Adrenal gland (tissue), 9 donors: ENCODE measurements at regions not wholly inside any gene's neighbourhood (a gene's known extent, or its start where the extent isn't known, plus 50 kb on each side); places are given as distances from the start of the nearest gene placed in this dataset.

Experiments used
- DNase-seq, 7 donors: peaks; one replicate each; pipeline ENCODE4 v3.0.0-alpha.2; 2019 to 2020
- H3K27ac ChIP-seq, 5 donors: fragments of 200-600 bp; sonication (generic) in 4 of 5; 1 replicate in 3 of 5; 2 replicates in 2 of 5; pipeline versions ENCODE4 v1.5.1 to v1.8.0; 2016 to 2020; ENCODE audit warnings: mild to moderate bottlenecking in 1 of 5
- H3K27me3 ChIP-seq: fragments of 200-600 bp; 2 replicates; pipeline ENCODE4 v1.8.0; 2021
- H3K36me3 ChIP-seq, 2 donors: fragments of 200-600 bp; replicated peaks in 1 of 2; 1 replicate in 1 of 2; 2 replicates in 1 of 2; pipeline versions ENCODE4 v1.5.1 to v1.8.0; 2018 to 2022
- H3K4me1 ChIP-seq, 2 donors: fragments of 200-600 bp; replicated peaks in 1 of 2; 1 replicate in 1 of 2; 2 replicates in 1 of 2; pipeline versions ENCODE4 v1.5.1 to v1.8.0; 2018 to 2021
- H3K4me3 ChIP-seq, 4 donors: fragments of 200-600 bp; sonication (generic) in 3 of 4; one replicate each; pipeline ENCODE4 v1.5.1; 2016 to 2018
- H3K9me3 ChIP-seq, 3 donors: fragments of 200-600 bp; sonication (generic) in 1 of 3; replicated peaks in 1 of 3; 1 replicate in 2 of 3; 2 replicates in 1 of 3; pipeline versions ENCODE4 v1.5.1 to v1.8.0; 2016 to 2021
- POLR2A ChIP-seq, 2 donors: fragments of 450-650 bp; IDR thresholded peaks; one replicate each; pipeline ENCODE4 v1.6.1; 2017; ENCODE audit warnings: antibody characterized with exemption in 2 of 2, mild to moderate bottlenecking in 2 of 2, moderate library complexity in 1 of 2
- WGBS, 4 donors: extraction: QIAGEN DNeasy Blood & Tissue Kit in 2 of 4; methylation state at CpG; one replicate each; pipeline versions ENCODE4 v1.1.5 to v1.1.7; 2013 to 2017; 5-methylcytosine and 5-hydroxymethylcytosine counted together
- intact Hi-C, 2 donors: fragments of 100-400 bp; cut with DNase I; formaldehyde crosslinking; loops; one replicate each; pipeline versions ENCODE4 v1.14.1 to v1.15.0; 2022 to 2023
- TF ChIP-seq, protein P1 (sequence below), 6 experiments: fragments of 450-650 bp in 4 of 6; fragments of 200-600 bp in 2 of 6; sonication (generic) in 1 of 6; IDR thresholded peaks; 1 replicate in 5 of 6; 2 replicates in 1 of 6; pipeline versions ENCODE4 v1.5.1 to v1.8.0; 2016 to 2021; ENCODE audit warnings: antibody characterized with exemption in 6 of 6, mild to moderate bottlenecking in 2 of 6, moderate library complexity in 1 of 6
- donor health status: healthy with polysubstance abuse.
- donor health status: Bipolar disorder and iron deficiency.
- donor health status: DM: yes; HTN: yes; CAD: no.
- donor health status: DM: no; HTN: no; CAD: no.
- donor health status: DM: no; HTN: no; CAD: no.

DNA sequence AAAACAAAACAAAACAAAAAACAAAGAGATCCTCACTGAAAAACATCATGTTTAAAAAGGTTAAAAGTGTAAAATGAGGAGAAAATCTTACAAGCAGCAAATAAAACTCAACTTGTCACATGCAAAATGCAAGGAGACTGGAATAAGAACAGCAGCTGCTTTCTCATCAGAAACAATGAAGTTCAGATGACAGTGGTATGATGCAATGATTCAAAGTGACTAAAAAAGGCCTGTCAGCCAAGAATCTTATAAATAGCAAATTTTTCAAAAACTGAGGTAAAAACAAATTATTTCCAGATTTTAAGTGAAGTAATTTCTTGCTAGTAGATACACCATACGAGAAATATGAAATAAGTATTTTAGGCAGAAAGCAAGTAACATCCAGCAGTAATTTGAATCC, 68.6 kb upstream of the EPHA3 start:
- TF ChIP-seq POLR2A (IDR thresholded peaks at IDR 0.05) = no peak
- TF ChIP-seq, protein P1, sequence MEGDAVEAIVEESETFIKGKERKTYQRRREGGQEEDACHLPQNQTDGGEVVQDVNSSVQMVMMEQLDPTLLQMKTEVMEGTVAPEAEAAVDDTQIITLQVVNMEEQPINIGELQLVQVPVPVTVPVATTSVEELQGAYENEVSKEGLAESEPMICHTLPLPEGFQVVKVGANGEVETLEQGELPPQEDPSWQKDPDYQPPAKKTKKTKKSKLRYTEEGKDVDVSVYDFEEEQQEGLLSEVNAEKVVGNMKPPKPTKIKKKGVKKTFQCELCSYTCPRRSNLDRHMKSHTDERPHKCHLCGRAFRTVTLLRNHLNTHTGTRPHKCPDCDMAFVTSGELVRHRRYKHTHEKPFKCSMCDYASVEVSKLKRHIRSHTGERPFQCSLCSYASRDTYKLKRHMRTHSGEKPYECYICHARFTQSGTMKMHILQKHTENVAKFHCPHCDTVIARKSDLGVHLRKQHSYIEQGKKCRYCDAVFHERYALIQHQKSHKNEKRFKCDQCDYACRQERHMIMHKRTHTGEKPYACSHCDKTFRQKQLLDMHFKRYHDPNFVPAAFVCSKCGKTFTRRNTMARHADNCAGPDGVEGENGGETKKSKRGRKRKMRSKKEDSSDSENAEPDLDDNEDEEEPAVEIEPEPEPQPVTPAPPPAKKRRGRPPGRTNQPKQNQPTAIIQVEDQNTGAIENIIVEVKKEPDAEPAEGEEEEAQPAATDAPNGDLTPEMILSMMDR (IDR thresholded peaks at IDR 0.05) = no peak
- intact Hi-C loops = no loop called here
- H3K9me3 ChIP-seq = no peaks in the 10 kb centered on the region
- H3K27me3 ChIP-seq = no peaks in the 10 kb centered on the region
- no peaks in the 10 kb centered on the region for H3K4me1 ChIP-seq
- no peak overlapping the region for H3K4me3 ChIP-seq
- H3K27ac ChIP-seq = no peak overlapping the region
- no peaks in the 10 kb centered on the region for H3K36me3 ChIP-seq
- WGBS, 4 donors = 0 to 76% (median 19%) methylated on average over 1 of the region's 1 CpG
- no peak for DNase-seq

- intact Hi-C loops = no loop called here
- Histone ChIP-seq H3K4me1 (no peaks in the 10 kb centered on the region), H3K27me3 (no peaks in the 10 kb centered on the region), H3K27ac (no peak overlapping the region), H3K9me3 (no peaks in the 10 kb centered on the region), H3K36me3 (no peaks in the 10 kb centered on the region), H3K4me3 (no peak overlapping the region)
- no peak for DNase-seq
- TF ChIP-seq POLR2A (IDR thresholded peaks at IDR 0.05) = no peak
- TF ChIP-seq, protein P1 (IDR thresholded peaks at IDR 0.05) = no peak
- WGBS, 4 donors = 46 to 55% (median 51%) methylated on average over 3 of the region's 3 CpGs
Measured at GRCh38 chr3:89042236-89042835, 65.1 kb upstream of the EPHA3 start.

GRCh38 chr3:89043406-89043932, 64.0 kb upstream of the EPHA3 start:
- no peak overlapping the region for H3K27ac ChIP-seq
- no peak for DNase-seq
- no peaks in the 10 kb centered on the region for H3K4me1 ChIP-seq
- WGBS, 4 donors = 50 to 58% (median 54%) methylated on average over 6 of the region's 6 CpGs
- H3K4me3 ChIP-seq = no peak overlapping the region
- intact Hi-C loops = no loop called here
- no peaks in the 10 kb centered on the region for H3K9me3 ChIP-seq
- TF ChIP-seq, protein P1 (IDR thresholded peaks at IDR 0.05) = no peak
- TF ChIP-seq POLR2A (IDR thresholded peaks at IDR 0.05) = no peak
- H3K27me3 ChIP-seq = no peaks in the 10 kb centered on the region
- no peaks in the 10 kb centered on the region for H3K36me3 ChIP-seq

GRCh38 chr3:89046661-89047060, 60.8 kb upstream of the EPHA3 start:
- H3K4me1 ChIP-seq = no peaks in the 10 kb centered on the region
- H3K36me3 ChIP-seq = no peaks in the 10 kb centered on the region
- no peak overlapping the region for H3K4me3 ChIP-seq
- WGBS, 4 donors = 60 to 85% (median 74%) methylated on average over 1 of the region's 1 CpG
- H3K9me3 ChIP-seq = no peaks in the 10 kb centered on the region
- TF ChIP-seq, protein P1 (IDR thresholded peaks at IDR 0.05) = no peak
- TF ChIP-seq POLR2A (IDR thresholded peaks at IDR 0.05) = no peak
- H3K27ac ChIP-seq = no peak overlapping the region
- intact Hi-C loops = no loop called here
- DNase-seq = no peak
- no peaks in the 10 kb centered on the region for H3K27me3 ChIP-seq
